A549 (cell line): ENCODE measurements at regions not wholly inside any gene's neighbourhood (a gene's known extent, or its start where the extent isn't known, plus 50 kb on each side); places are given as distances from the start of the nearest gene placed in this dataset.

Source experiments
- ATAC-seq, 2 experiments: fragments of 200-7000 bp in 1 of 2; fragments of >200 bp in 1 of 2; cut with Nextera tagmentation in 1 of 2; cut with Tn5 transposase in 1 of 2; 3 replicates each; pipeline versions ENCODE4 v1.8.0 to v1.9.1; 2018 to 2020; ENCODE audit warnings: mild to moderate bottlenecking in 1 of 2, moderate library complexity in 1 of 2
- CTCF ChIA-PET: fragments of 300-600 bp; sonication (Branson Sonifier 250); formaldehyde crosslinking; extraction: SDS; loops from one replicate; lab custom pipeline; 2021; ENCODE audit warnings: antibody characterized with exemption, inconsistent platforms; lab: Yijun Ruan, JAX
- POLR2A ChIA-PET: fragments of 350-600 bp; formaldehyde crosslinking; extraction: SDS; loops from one replicate; lab custom pipeline; 2021; ENCODE audit warnings: antibody characterized with exemption, inconsistent platforms; lab: Yijun Ruan, JAX
- DNase-seq, 2 experiments: peaks; one replicate each; pipeline versions ENCODE4 v3.0.0 to v3.0.0-alpha.2; 2011 to 2016; ENCODE audit warnings: low read depth in 1 of 2, low spot score in 1 of 2
- FAIRE-seq: peaks from 2 replicates; lab custom pipeline; 2011; peaks lifted over from hg19 to GRCh38; lab: Jason Lieb, UNC
- H3K27ac ChIP-seq, 2 experiments: fragments of >200 bp; sonication (Bioruptor Twin); formaldehyde crosslinking; 3 replicates each; pipeline ENCODE4 v1.5.1; 2016 to 2017
- H3K4me1 ChIP-seq: fragments of >200 bp; sonication (Bioruptor Twin); formaldehyde crosslinking; 3 replicates; pipeline ENCODE4 v1.6.1; 2016
- H3K4me2 ChIP-seq: fragments of >200 bp; sonication (Bioruptor Twin); formaldehyde crosslinking; 3 replicates; pipeline ENCODE4 v1.6.1; 2016
- H3K4me3 ChIP-seq: fragments of >200 bp; sonication (Bioruptor Twin); formaldehyde crosslinking; 3 replicates; pipeline ENCODE4 v1.5.1; 2016
- H3K9me3 ChIP-seq: fragments of >200 bp; sonication (Bioruptor Twin); formaldehyde crosslinking; 3 replicates; pipeline ENCODE4 v1.6.1; 2016
- ATOH8 ChIP-seq: fragments of 250-450 bp; sonication (Bioruptor Pico); IDR thresholded peaks from 2 replicates; pipeline ENCODE4 v1.5.0; 2020; ENCODE audit warnings: low read depth, mild to moderate bottlenecking, moderate library complexity
- CHD2 ChIP-seq: fragments of 150-350 bp; IDR thresholded peaks from 2 replicates; pipeline ENCODE4 v1.6.1; 2014; ENCODE audit warnings: low read length; ENCODE audit not compliant: partially characterized antibody
- E2F6 ChIP-seq: IDR thresholded peaks from 2 replicates; pipeline ENCODE4 v1.6.1; 2012; ENCODE audit warnings: low read depth, borderline replicate concordance
- EHF ChIP-seq: fragments of 250-450 bp; sonication (Bioruptor Pico); IDR thresholded peaks from 2 replicates; pipeline ENCODE4 v1.5.0; 2020; ENCODE audit warnings: mild to moderate bottlenecking
- EHMT2 ChIP-seq: fragments of 200-600 bp; sonication (generic); IDR thresholded peaks from 2 replicates; pipeline ENCODE4 v1.6.1; 2016; ENCODE audit warnings: antibody characterized with exemption, low read depth, mild to moderate bottlenecking, moderate library complexity
- FOSB ChIP-seq: fragments of 250-450 bp; sonication (Bioruptor Pico); IDR thresholded peaks from 2 replicates; pipeline ENCODE4 v1.5.0; 2020; ENCODE audit warnings: mild to moderate bottlenecking, moderate library complexity
- HDAC2 ChIP-seq: fragments of 200-600 bp; sonication (generic); IDR thresholded peaks from 2 replicates; pipeline ENCODE4 v1.6.1; 2016
- NFE2L2 ChIP-seq: fragments of 150-350 bp; conservative IDR thresholded peaks from 2 replicates; pipeline ENCODE4 v1.6.1; 2014; ENCODE audit warnings: low read length
- NPAS2 ChIP-seq: fragments of 250-450 bp; sonication (Bioruptor Pico); IDR thresholded peaks from 2 replicates; pipeline ENCODE4 v1.8.0; 2022; ENCODE audit warnings: mild to moderate bottlenecking, moderate library complexity, borderline replicate concordance
- POLR2A ChIP-seq: IDR thresholded peaks from 2 replicates; pipeline ENCODE4 v1.6.1; 2012; ENCODE audit warnings: mild to moderate bottlenecking, low read length
- POLR2AphosphoS2 ChIP-seq: conservative IDR thresholded peaks from 2 replicates; pipeline ENCODE4 v1.6.1; 2012; ENCODE audit warnings: low read length, improper control_type of control experiment, inconsistent platforms
- RCOR1 ChIP-seq: fragments of 150-350 bp; IDR thresholded peaks from 2 replicates; pipeline ENCODE4 v1.6.1; 2014; ENCODE audit warnings: antibody characterized with exemption, low read length, low read depth
- SMC3 ChIP-seq: fragments of >200 bp; sonication (Bioruptor Twin); formaldehyde crosslinking; IDR thresholded peaks from 3 replicates; pipeline ENCODE4 v1.6.1; 2018; ENCODE audit warnings: inconsistent platforms
- SREBF2 ChIP-seq: fragments of 450-650 bp; IDR thresholded peaks from 2 replicates; pipeline ENCODE4 v1.6.1; 2014; ENCODE audit warnings: mild to moderate bottlenecking, moderate library complexity
- TFCP2L1 ChIP-seq: fragments of 250-450 bp; sonication (Bioruptor Pico); IDR thresholded peaks from 2 replicates; pipeline ENCODE4 v1.5.0; 2021; ENCODE audit warnings: mild to moderate bottlenecking
- ZC3H11A ChIP-seq: fragments of 450-650 bp; IDR thresholded peaks from 2 replicates; pipeline ENCODE4 v1.6.1; 2014; ENCODE audit warnings: antibody characterized with exemption, mild to moderate bottlenecking
- ZNF302 ChIP-seq: fragments of 250-450 bp; sonication (Bioruptor Pico); IDR thresholded peaks from 2 replicates; pipeline ENCODE4 v1.9.0; 2021; ENCODE audit warnings: inconsistent platforms, mild to moderate bottlenecking, moderate library complexity
- WGBS: methylation state at CpG from one replicate; pipeline ENCODE4 v1.1.6; 2017; ENCODE audit errors: missing lambda C conversion rate; 5-methylcytosine and 5-hydroxymethylcytosine counted together
- TF ChIP-seq, protein P1 (sequence below): fragments of >200 bp; sonication (Bioruptor Twin); formaldehyde crosslinking; IDR thresholded peaks from 3 replicates; pipeline ENCODE4 v1.6.1; 2016

- no peak for TF ChIP-seq NPAS2 (CRISPR knock-in tag)
- TF ChIP-seq E2F6 = no peak
- no peak for TF ChIP-seq POLR2AphosphoS2
- no peak for TF ChIP-seq ZNF302 (CRISPR knock-in tag)
- TF ChIP-seq SREBF2 = no peak
- no peak for TF ChIP-seq NFE2L2
- TF ChIP-seq ZC3H11A = no peak
- TF ChIP-seq, protein P1, sequence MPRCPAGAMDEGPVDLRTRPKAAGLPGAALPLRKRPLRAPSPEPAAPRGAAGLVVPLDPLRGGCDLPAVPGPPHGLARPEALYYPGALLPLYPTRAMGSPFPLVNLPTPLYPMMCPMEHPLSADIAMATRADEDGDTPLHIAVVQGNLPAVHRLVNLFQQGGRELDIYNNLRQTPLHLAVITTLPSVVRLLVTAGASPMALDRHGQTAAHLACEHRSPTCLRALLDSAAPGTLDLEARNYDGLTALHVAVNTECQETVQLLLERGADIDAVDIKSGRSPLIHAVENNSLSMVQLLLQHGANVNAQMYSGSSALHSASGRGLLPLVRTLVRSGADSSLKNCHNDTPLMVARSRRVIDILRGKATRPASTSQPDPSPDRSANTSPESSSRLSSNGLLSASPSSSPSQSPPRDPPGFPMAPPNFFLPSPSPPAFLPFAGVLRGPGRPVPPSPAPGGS = no peak
- TF ChIP-seq EHMT2 = no peak
- no peak for TF ChIP-seq HDAC2
- Histone ChIP-seq H3K27ac (no peak overlapping the region), H3K4me2 (no peak overlapping the region), H3K4me1 (no peaks in the 10 kb centered on the region), H3K9me3 (no peaks in the 10 kb centered on the region; the same call in 2 of the 3 replicates), H3K4me3 (no peak overlapping the region)
- DNase-seq (no peak), ATAC-seq (no peak), FAIRE-seq (no peak)
- ChIA-PET POLR2A (no interaction called here), CTCF (no interaction called here)
- 6% methylated on average over 2 of the region's 2 CpGs for WGBS
Observed at GRCh38 chr4:19888587-19888986, 363.1 kb upstream of the SLIT2 start.

DNA sequence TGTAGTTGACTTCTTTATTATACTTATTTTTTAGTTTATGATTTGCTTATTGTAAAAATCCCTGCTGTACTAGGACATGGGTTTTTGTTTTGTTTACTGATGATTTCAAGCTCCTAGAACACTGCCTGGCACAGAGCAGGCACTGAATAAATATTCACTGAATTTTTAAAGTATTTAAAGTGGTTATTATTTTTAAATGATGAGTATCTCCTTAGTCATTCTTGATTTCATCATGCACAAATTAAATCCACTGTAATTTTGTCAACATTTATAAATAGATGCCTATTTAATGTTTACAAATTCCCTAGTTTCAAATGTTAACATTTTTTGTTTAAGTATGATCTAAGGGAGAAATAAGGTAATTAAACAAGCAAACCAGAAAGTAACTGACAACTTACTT lies 367.9 kb upstream of the SLIT2 start:
- ATAC-seq (no peak), FAIRE-seq (no peak), DNase-seq (no peak)
- ChIA-PET POLR2A (no interaction called here), CTCF (no interaction called here)
- no peak for TF ChIP-seq TFCP2L1 (CRISPR knock-in tag)
- no peak overlapping the region for H3K4me2 ChIP-seq
- H3K4me3 ChIP-seq = no peak overlapping the region
- no peak overlapping the region for H3K27ac ChIP-seq
- H3K9me3 ChIP-seq = no peaks in the 10 kb centered on the region
- H3K4me1 ChIP-seq = no peaks in the 10 kb centered on the region

- 1% methylated on average over 5 of the region's 5 CpGs for WGBS
Observed at GRCh38 chr4:19880206-19880605, 371.5 kb upstream of the SLIT2 start.

DNA sequence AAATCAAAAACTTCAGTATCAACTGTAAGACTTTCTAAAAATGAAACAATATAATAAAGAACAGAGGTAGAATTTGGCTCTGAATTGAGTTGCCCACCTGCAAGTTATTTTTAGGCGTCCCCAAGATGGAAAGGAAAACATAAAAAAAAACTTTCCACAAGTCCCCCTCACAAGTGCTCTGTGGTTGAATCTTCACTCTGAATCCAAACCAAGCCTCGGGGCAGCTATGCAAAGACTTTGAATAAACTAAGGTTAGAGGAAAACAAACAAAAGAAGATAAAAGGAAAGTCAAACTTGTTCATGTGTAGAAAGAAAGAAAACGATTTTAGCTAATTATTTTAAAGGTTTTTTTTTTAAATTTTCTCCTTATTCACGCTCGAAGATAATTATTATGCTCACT lies 372.4 kb upstream of the SLIT2 start:
- no peak for DNase-seq
- no peak for FAIRE-seq
- ChIA-PET CTCF (no interaction called here), POLR2A (no interaction called here)
- TF ChIP-seq EHF (no peak), CHD2 (no peak), FOSB (CRISPR knock-in tag) (no peak), RCOR1 (no peak), HDAC2 (no peak), ZC3H11A (no peak), POLR2A (no peak), ATOH8 (no peak)
- TF ChIP-seq, protein P1 = no peak
- no peak overlapping the region for H3K4me2 ChIP-seq
- 2% methylated on average over 5 of the region's 5 CpGs for WGBS
- H3K27ac ChIP-seq = no peak overlapping the region
- ATAC-seq = no peak
- H3K4me1 ChIP-seq = no peaks in the 10 kb centered on the region
- no peaks in the 10 kb centered on the region for H3K9me3 ChIP-seq
- H3K4me3 ChIP-seq = no peak overlapping the region

More at GRCh38 chr4:19880206-19880605, 371.5 kb upstream of the SLIT2 start:
- FAIRE-seq = no peak
- no peak overlapping the region for H3K4me2 ChIP-seq
- POLR2A ChIA-PET = no interaction called here
- no peak for DNase-seq
- H3K4me3 ChIP-seq = no peak overlapping the region
- CTCF ChIA-PET = no interaction called here
- no peaks in the 10 kb centered on the region for H3K9me3 ChIP-seq
- no peaks in the 10 kb centered on the region for H3K4me1 ChIP-seq
- no peak for TF ChIP-seq SMC3
- TF ChIP-seq EHF = no peak
- TF ChIP-seq EHMT2 = no peak
- TF ChIP-seq RCOR1 = no peak
- no peak for ATAC-seq
- no peak overlapping the region for H3K27ac ChIP-seq
